DND-41 (cell line): ENCODE measurements at regions not wholly inside any gene's neighbourhood (a gene's known extent, or its start where the extent isn't known, plus 50 kb on each side); places are given as distances from the start of the nearest gene placed in this dataset.

Experiments
- EZH2 ChIP-seq: IDR thresholded peaks from 3 replicates; pipeline ENCODE4 v1.6.1; 2012; ENCODE audit warnings: borderline replicate concordance, low read depth, mild to moderate bottlenecking, moderate library complexity, low read length, inconsistent platforms; ENCODE audit not compliant: severe bottlenecking
- TF ChIP-seq, protein P1 (sequence below): IDR thresholded peaks from 2 replicates; pipeline ENCODE4 v1.5.1; 2012; ENCODE audit warnings: borderline replicate concordance, low read length, moderate library complexity, mild to moderate bottlenecking; ENCODE audit not compliant: poor library complexity, severe bottlenecking; ENCODE audit errors: extremely low read depth

DNA sequence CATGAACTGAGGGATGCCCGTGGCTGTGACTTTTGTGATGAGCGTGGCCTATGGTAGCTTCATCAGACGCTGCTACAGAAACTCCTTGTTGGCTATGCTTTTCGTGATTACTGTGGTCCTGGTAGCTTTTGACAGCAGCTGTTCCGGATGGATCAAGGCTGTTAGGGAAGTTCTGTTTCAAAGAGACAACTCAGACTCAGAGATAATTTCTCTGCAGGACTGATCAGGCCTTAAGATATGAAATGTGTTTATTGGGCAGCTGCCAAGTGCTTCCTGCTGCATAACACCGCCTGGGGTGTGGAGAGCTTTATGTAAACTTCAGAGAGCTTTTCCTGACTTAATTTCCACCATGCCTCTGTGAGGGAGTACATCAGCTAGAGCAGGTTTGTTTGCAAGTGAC is 243.8 kb downstream of the TSN start:
- TF ChIP-seq, protein P1, sequence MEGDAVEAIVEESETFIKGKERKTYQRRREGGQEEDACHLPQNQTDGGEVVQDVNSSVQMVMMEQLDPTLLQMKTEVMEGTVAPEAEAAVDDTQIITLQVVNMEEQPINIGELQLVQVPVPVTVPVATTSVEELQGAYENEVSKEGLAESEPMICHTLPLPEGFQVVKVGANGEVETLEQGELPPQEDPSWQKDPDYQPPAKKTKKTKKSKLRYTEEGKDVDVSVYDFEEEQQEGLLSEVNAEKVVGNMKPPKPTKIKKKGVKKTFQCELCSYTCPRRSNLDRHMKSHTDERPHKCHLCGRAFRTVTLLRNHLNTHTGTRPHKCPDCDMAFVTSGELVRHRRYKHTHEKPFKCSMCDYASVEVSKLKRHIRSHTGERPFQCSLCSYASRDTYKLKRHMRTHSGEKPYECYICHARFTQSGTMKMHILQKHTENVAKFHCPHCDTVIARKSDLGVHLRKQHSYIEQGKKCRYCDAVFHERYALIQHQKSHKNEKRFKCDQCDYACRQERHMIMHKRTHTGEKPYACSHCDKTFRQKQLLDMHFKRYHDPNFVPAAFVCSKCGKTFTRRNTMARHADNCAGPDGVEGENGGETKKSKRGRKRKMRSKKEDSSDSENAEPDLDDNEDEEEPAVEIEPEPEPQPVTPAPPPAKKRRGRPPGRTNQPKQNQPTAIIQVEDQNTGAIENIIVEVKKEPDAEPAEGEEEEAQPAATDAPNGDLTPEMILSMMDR, result no peak
- no peak for TF ChIP-seq EZH2
